HepG2 (cell line): ENCODE measurements at regions not wholly inside any gene's neighbourhood (a gene's known extent, or its start where the extent isn't known, plus 50 kb on each side); places are given as distances from the start of the nearest gene placed in this dataset.

Experiments
- ATAC-seq: fragments of 200-7000 bp; cut with Tn5 transposase; 3 replicates; pipeline ENCODE4 v1.9.1; 2020; ENCODE audit warnings: mild to moderate bottlenecking, moderate library complexity
- BruUV-seq: library from RNA; stranded (reverse); fragments of 400-500 nt; replicated peaks from 2 replicates; lab custom pipeline; 2021; lab: Mats Ljungman, UMichigan
- CTCF ChIA-PET: fragments of 300-600 bp; formaldehyde crosslinking; extraction: SDS; loops from one replicate; lab custom pipeline; 2021; ENCODE audit warnings: low total read pairs, inconsistent platforms, low intra/inter-chr PET ratio; lab: Yijun Ruan, JAX
- POLR2A ChIA-PET: fragments of 350-600 bp; sonication (Branson Sonifier 250); formaldehyde crosslinking; loops from one replicate; lab custom pipeline; 2020; ENCODE audit warnings: antibody characterized with exemption, inconsistent platforms; lab: Yijun Ruan, JAX
- DNase-seq: peaks from one replicate; pipeline ENCODE4 v3.0.0-alpha.2; 2015; ENCODE audit warnings: low spot score
- FAIRE-seq: peaks from 3 replicates; lab custom pipeline; 2011; peaks lifted over from hg19 to GRCh38; lab: Jason Lieb, UNC
- H2AFZ ChIP-seq: one replicate; pipeline ENCODE4 v1.6.1; 2011; ENCODE audit warnings: low read length, inconsistent platforms
- H3K27ac ChIP-seq: fragments of 300-600 bp; 3 replicates; pipeline ENCODE4 v1.8.0; 2011; ENCODE audit warnings: mixed run types, mild to moderate bottlenecking, mixed read lengths, low read length, inconsistent platforms; ENCODE audit not compliant: insufficient read depth; ENCODE audit errors: extremely low read length
- H3K27me3 ChIP-seq, 2 experiments: fragments of 200-600 bp in 1 of 2; 2 replicates in 1 of 2; 3 replicates in 1 of 2; pipeline versions ENCODE4 v1.6.0 to v1.8.0; 2011; ENCODE audit warnings: low read length in 2 of 2, mild to moderate bottlenecking in 2 of 2, moderate library complexity in 2 of 2, inconsistent platforms in 1 of 2; ENCODE audit not compliant: insufficient read depth in 2 of 2, control insufficient read depth in 1 of 2
- H3K36me3 ChIP-seq, 2 experiments: fragments of 200-600 bp in 1 of 2; replicated peaks in 1 of 2; 2 replicates in 1 of 2; 3 replicates in 1 of 2; pipeline versions ENCODE4 v1.5.1 to v1.8.0; 2011; ENCODE audit warnings: low read length in 2 of 2, inconsistent platforms in 1 of 2; ENCODE audit not compliant: insufficient read depth in 2 of 2, control insufficient read depth in 1 of 2
- H3K4me1 ChIP-seq: 2 replicates; pipeline ENCODE4 v1.5.1; 2012; ENCODE audit warnings: low read length, inconsistent platforms; ENCODE audit not compliant: insufficient read depth
- H3K4me2 ChIP-seq: 2 replicates; pipeline ENCODE4 v1.6.0; 2011; ENCODE audit warnings: low read depth, low read length, inconsistent platforms
- H3K4me3 ChIP-seq, 3 experiments: fragments of 200-600 bp in 1 of 3; sonication (generic), shearing (Covaris generic) in 1 of 3; replicated peaks in 1 of 3; 2 replicates each; pipeline ENCODE4 v1.5.1; 2011 to 2016; ENCODE audit warnings: low read length in 3 of 3, inconsistent platforms in 2 of 3, low read depth in 2 of 3, mild to moderate bottlenecking in 2 of 3, control low read depth in 1 of 3, mixed read lengths in 1 of 3; ENCODE audit not compliant: insufficient read depth in 1 of 3
- H3K79me2 ChIP-seq: one replicate; pipeline ENCODE4 v1.6.1; 2011; ENCODE audit warnings: low read length, inconsistent platforms; ENCODE audit not compliant: insufficient read depth
- H3K9ac ChIP-seq: 2 replicates; pipeline ENCODE4 v1.6.0; 2011; ENCODE audit warnings: mild to moderate bottlenecking, low read depth, low read length, inconsistent platforms; ENCODE audit not compliant: insufficient read depth
- H3K9me3 ChIP-seq: 2 replicates; pipeline ENCODE4 v1.5.1; 2012; ENCODE audit warnings: mild to moderate bottlenecking, low read length
- H4K20me1 ChIP-seq: 2 replicates; pipeline ENCODE4 v1.6.0; 2011; ENCODE audit warnings: inconsistent platforms, mild to moderate bottlenecking, low read length, moderate library complexity; ENCODE audit not compliant: insufficient read depth
- BCL3 ChIP-seq: sonication (generic); formaldehyde crosslinking; IDR thresholded peaks from 2 replicates; pipeline ENCODE4 v1.5.1; 2020; ENCODE audit warnings: mild to moderate bottlenecking, missing genetic modification reagents, moderate library complexity
- MED8 ChIP-seq: sonication (generic); formaldehyde crosslinking; IDR thresholded peaks from 2 replicates; pipeline ENCODE4 v1.8.1; 2023; ENCODE audit warnings: mild to moderate bottlenecking, missing genetic modification reagents; ENCODE audit not compliant: insufficient replicate concordance
- MNT ChIP-seq: fragments of 450-650 bp; IDR thresholded peaks from 2 replicates; pipeline ENCODE4 v1.6.1; 2016
- NFAT5 ChIP-seq: sonication (generic); formaldehyde crosslinking; IDR thresholded peaks from 2 replicates; pipeline ENCODE4 v1.4.0; 2020; ENCODE audit warnings: missing genetic modification reagents
- SNAPC2 ChIP-seq: sonication (generic); formaldehyde crosslinking; IDR thresholded peaks from 2 replicates; pipeline ENCODE4 v1.8.1; 2022; ENCODE audit warnings: mild to moderate bottlenecking, missing genetic modification reagents
- SP4 ChIP-seq: sonication (generic); formaldehyde crosslinking; IDR thresholded peaks from 2 replicates; pipeline ENCODE4 v1.8.1; 2023; ENCODE audit warnings: mild to moderate bottlenecking, missing genetic modification reagents
- USF2 ChIP-seq, 2 experiments: sonication (generic) in 1 of 2; formaldehyde crosslinking in 1 of 2; IDR thresholded peaks; 2 replicates each; pipeline versions ENCODE4 v1.5.1 to v1.6.1; 2011 to 2020; ENCODE audit warnings: borderline replicate concordance in 1 of 2, low read depth in 1 of 2, low read length in 1 of 2, mild to moderate bottlenecking in 1 of 2, missing genetic modification reagents in 1 of 2, moderate library complexity in 1 of 2
- ZNF281 ChIP-seq: sonication (generic); formaldehyde crosslinking; IDR thresholded peaks from 2 replicates; pipeline ENCODE4 v1.4.0; 2020; ENCODE audit warnings: missing genetic modification reagents, borderline replicate concordance
- WGBS: methylation state at CpG from one replicate; pipeline ENCODE4 v1.1.6; 2017; ENCODE audit warnings: low lambda C conversion rate; 5-methylcytosine and 5-hydroxymethylcytosine counted together
- in situ Hi-C: cut with HindIII; loops from 2 replicates; pipeline ENCODE4 v1.10.0; 2017; ENCODE audit warnings: low pct_unique_long_range_greater_than_20kb; ENCODE audit not compliant: extremely low pct_ligation_motif_present
- intact Hi-C: fragments of 100-400 bp; cut with micrococcal nuclease; formaldehyde crosslinking; loops from one replicate; pipeline ENCODE4 v1.10.0; 2022; ENCODE audit not compliant: unreplicated experiment

- 19% methylated on average over 5 of the region's 5 CpGs for WGBS
- H3K4me3 ChIP-seq: no peak overlapping the region
- ChIA-PET CTCF (no interaction called here), POLR2A (no interaction called here)
- intact Hi-C loops: no loop called here
- no peak for ATAC-seq
- no peak overlapping the region for H3K9ac ChIP-seq
- H3K27me3 ChIP-seq: no peaks in the 10 kb centered on the region
- H3K79me2 ChIP-seq: no peaks in the 10 kb centered on the region
- H3K36me3 ChIP-seq: no peaks in the 10 kb centered on the region
- no TSS peak for BruUV-seq
- H3K27ac ChIP-seq: no peak overlapping the region
- no peaks in the 10 kb centered on the region for H3K4me1 ChIP-seq
- H2AFZ ChIP-seq: no peak overlapping the region
- FAIRE-seq: no peak
- no peaks in the 10 kb centered on the region for H4K20me1 ChIP-seq
- DNase-seq: no peak
- peaks cover 45% of the 10 kb centered on the region for H3K9me3 ChIP-seq
- in situ Hi-C loops: no loop called here
- no peak overlapping the region for H3K4me2 ChIP-seq
- no peak for TF ChIP-seq SNAPC2
- TF ChIP-seq BCL3 (CRISPR knock-in tag): no peak
- TF ChIP-seq SP4 (CRISPR knock-in tag): no peak
- no peak for TF ChIP-seq USF2 (IDR thresholded peaks at IDR 0.05; ENCODE audit: low read depth, low read length)
- TF ChIP-seq USF2 (CRISPR knock-in tag; IDR thresholded peaks at IDR 0.05; ENCODE audit: borderline replicate concordance): no peak
- TF ChIP-seq MNT: peak; percentile 79
- TF ChIP-seq MED8 (CRISPR knock-in tag): no peak
- no peak for TF ChIP-seq NFAT5
- TF ChIP-seq ZNF281 (CRISPR knock-in tag): no peak
Measured at GRCh38 chr16:64428463-64429113, 693.3 kb downstream of the CDH11 start.
